IMR-90 (cell line): ENCODE measurements at regions not wholly inside any gene's neighbourhood (a gene's known extent, or its start where the extent isn't known, plus 50 kb on each side); places are given as distances from the start of the nearest gene placed in this dataset.

Experiments
- ATAC-seq: fragments of 200-7000 bp; cut with Tn5 transposase; 2 replicates; pipeline ENCODE4 v1.9.1; 2020; ENCODE audit warnings: low read depth, mild to moderate bottlenecking, moderate library complexity
- BruUV-seq: library from RNA; stranded (reverse); fragments of 400-500 nt; replicated peaks from 2 replicates; lab custom pipeline; 2021; lab: Mats Ljungman, UMichigan
- CTCF ChIA-PET: fragments of 300-600 bp; formaldehyde crosslinking; extraction: SDS; loops from one replicate; lab custom pipeline; 2021; ENCODE audit warnings: antibody characterized with exemption; lab: Yijun Ruan, JAX
- POLR2A ChIA-PET: fragments of 300-600 bp; sonication (Branson Sonifier 250); formaldehyde crosslinking; loops from one replicate; lab custom pipeline; 2022; ENCODE audit warnings: antibody characterized with exemption; ENCODE audit not compliant: unreplicated experiment; lab: Charles Lee
- DNase-seq: peaks from one replicate; pipeline ENCODE4 v3.0.0; 2013
- H2AFZ ChIP-seq: replicated peaks from 2 replicates; pipeline ENCODE3; 2013; ENCODE audit warnings: low read length, mild to moderate bottlenecking; ENCODE audit not compliant: poor library complexity
- H2AK5ac ChIP-seq: 2 replicates; pipeline ENCODE4 v1.6.1; 2013; ENCODE audit warnings: low read depth, low read length, inconsistent platforms
- H2AK9ac ChIP-seq: replicated peaks from 2 replicates; pipeline ENCODE3; 2013; ENCODE audit warnings: mild to moderate bottlenecking, low read depth, low read length, moderate library complexity; ENCODE audit not compliant: poor library complexity
- H2BK120ac ChIP-seq: 2 replicates; pipeline ENCODE4 v1.6.1; 2013; ENCODE audit warnings: low read depth, low read length, inconsistent platforms
- H2BK15ac ChIP-seq: 3 replicates; pipeline ENCODE4 v1.6.1; 2013; ENCODE audit warnings: low read depth, low read length, inconsistent platforms
- H2BK20ac ChIP-seq: 2 replicates; pipeline ENCODE4 v1.6.1; 2013; ENCODE audit warnings: low read depth, mild to moderate bottlenecking, inconsistent platforms, low read length, moderate library complexity
- H2BK5ac ChIP-seq: 2 replicates; pipeline ENCODE4 v1.6.1; 2013; ENCODE audit warnings: mild to moderate bottlenecking, low read depth, low read length, inconsistent platforms; ENCODE audit not compliant: poor library complexity, severe bottlenecking
- H3K14ac ChIP-seq: replicated peaks from 2 replicates; pipeline ENCODE4 v1.6.1; 2013; ENCODE audit warnings: low read depth, low read length, inconsistent platforms
- H3K18ac ChIP-seq: 2 replicates; pipeline ENCODE4 v1.6.1; 2013; ENCODE audit warnings: low read depth, low read length, control low read depth
- H3K23ac ChIP-seq: 2 replicates; pipeline ENCODE4 v1.6.1; 2013; ENCODE audit warnings: low read depth, low read length, inconsistent platforms
- H3K27ac ChIP-seq: 2 replicates; pipeline ENCODE4 v1.5.1; 2013; ENCODE audit warnings: mild to moderate bottlenecking, control low read depth, low read length; ENCODE audit not compliant: insufficient read depth
- H3K27me3 ChIP-seq: 2 replicates; pipeline ENCODE4 v1.6.1; 2013; ENCODE audit warnings: low read length; ENCODE audit not compliant: control insufficient read depth, insufficient read depth
- H3K36me3 ChIP-seq: 2 replicates; pipeline ENCODE4 v1.6.1; 2013; ENCODE audit warnings: low read length, mixed read lengths; ENCODE audit not compliant: control insufficient read depth, insufficient read depth
- H3K4ac ChIP-seq: 2 replicates; pipeline ENCODE4 v1.6.1; 2013; ENCODE audit warnings: low read depth, low read length, inconsistent platforms
- H3K4me1 ChIP-seq: 2 replicates; pipeline ENCODE4 v1.6.1; 2013; ENCODE audit warnings: low read length, mixed read lengths; ENCODE audit not compliant: control insufficient read depth, insufficient read depth
- H3K4me2 ChIP-seq: 2 replicates; pipeline ENCODE4 v1.6.1; 2013; ENCODE audit warnings: low read depth, mild to moderate bottlenecking, control low read depth, low read length, moderate library complexity
- H3K4me3 ChIP-seq: 2 replicates; pipeline ENCODE4 v1.5.1; 2013; ENCODE audit warnings: low read depth, mild to moderate bottlenecking, control low read depth, low read length, moderate library complexity; ENCODE audit not compliant: insufficient read depth
- H3K56ac ChIP-seq: 2 replicates; pipeline ENCODE4 v1.6.1; 2013; ENCODE audit warnings: low read length, inconsistent platforms; ENCODE audit not compliant: insufficient read depth; ENCODE audit errors: extremely low read depth
- H3K79me1 ChIP-seq, 2 experiments: 2 replicates each; pipeline ENCODE4 v1.6.1; 2013; ENCODE audit warnings: low read length in 2 of 2, inconsistent platforms in 1 of 2, low read depth in 1 of 2
- H3K9ac ChIP-seq: 2 replicates; pipeline ENCODE4 v1.6.1; 2013; ENCODE audit warnings: low read depth, low read length, control low read depth
- H3K9me1 ChIP-seq: 2 replicates; pipeline ENCODE4 v1.6.1; 2013; ENCODE audit warnings: low read length, inconsistent platforms; ENCODE audit not compliant: insufficient read depth
- H3K9me3 ChIP-seq: 2 replicates; pipeline ENCODE4 v1.6.1; 2013; ENCODE audit warnings: low read length; ENCODE audit not compliant: control insufficient read depth, insufficient read depth
- H4K20me1 ChIP-seq: 2 replicates; pipeline ENCODE4 v1.6.1; 2013; ENCODE audit warnings: low read length, inconsistent platforms; ENCODE audit not compliant: insufficient read depth
- H4K5ac ChIP-seq: 2 replicates; pipeline ENCODE4 v1.6.1; 2013; ENCODE audit warnings: mild to moderate bottlenecking, low read depth, low read length, control low read depth
- H4K8ac ChIP-seq, 2 experiments: 2 replicates each; pipeline ENCODE4 v1.6.1; 2013; ENCODE audit warnings: low read depth in 2 of 2, low read length in 2 of 2, control low read depth in 1 of 2, inconsistent platforms in 1 of 2
- H4K91ac ChIP-seq: 2 replicates; pipeline ENCODE4 v1.6.1; 2013; ENCODE audit warnings: low read depth, low read length, inconsistent platforms; ENCODE audit not compliant: insufficient read depth
- BHLHE40 ChIP-seq: fragments of 150-350 bp; IDR thresholded peaks from 2 replicates; pipeline ENCODE4 v1.6.1; 2016; ENCODE audit warnings: mild to moderate bottlenecking, low read depth, low read length
- CEBPB ChIP-seq: IDR thresholded peaks from 2 replicates; pipeline ENCODE4 v1.6.1; 2012; ENCODE audit warnings: low read depth, low read length, improper control_type of control experiment
- CHD1 ChIP-seq: IDR thresholded peaks from 2 replicates; pipeline ENCODE4 v1.6.1; 2012; ENCODE audit warnings: low read depth, low read length, improper control_type of control experiment
- CTCF ChIP-seq: conservative IDR thresholded peaks from 2 replicates; pipeline ENCODE4 v1.5.1; 2012; ENCODE audit warnings: mild to moderate bottlenecking, low read depth, low read length, improper control_type of control experiment
- ELK1 ChIP-seq: fragments of 150-350 bp; IDR thresholded peaks from 2 replicates; pipeline ENCODE4 v1.6.1; 2016; ENCODE audit warnings: low read depth, mild to moderate bottlenecking, low read length, moderate library complexity, borderline replicate concordance
- FOS ChIP-seq: fragments of 150-350 bp; IDR thresholded peaks from 2 replicates; pipeline ENCODE4 v1.6.1; 2016; ENCODE audit warnings: low read depth, low read length
- MAFK ChIP-seq: IDR thresholded peaks from 2 replicates; pipeline ENCODE4 v1.6.1; 2012; ENCODE audit warnings: low read depth, low read length, improper control_type of control experiment
- MAZ ChIP-seq: IDR thresholded peaks from 2 replicates; pipeline ENCODE4 v1.6.1; 2012; ENCODE audit warnings: low read depth, mild to moderate bottlenecking, low read length, improper control_type of control experiment, moderate library complexity, borderline replicate concordance
- MXI1 ChIP-seq: IDR thresholded peaks from 2 replicates; pipeline ENCODE4 v1.6.1; 2012; ENCODE audit warnings: low read depth, mild to moderate bottlenecking, low read length, moderate library complexity, borderline replicate concordance
- NFE2L2 ChIP-seq: fragments of 150-350 bp; IDR thresholded peaks from 2 replicates; pipeline ENCODE4 v1.6.1; 2016; ENCODE audit warnings: low read depth, mild to moderate bottlenecking, low read length
- POLR2A ChIP-seq: IDR thresholded peaks from 2 replicates; pipeline ENCODE4 v1.6.1; 2012; ENCODE audit warnings: mild to moderate bottlenecking, low read depth, low read length
- RCOR1 ChIP-seq: IDR thresholded peaks from 2 replicates; pipeline ENCODE4 v1.6.1; 2012; ENCODE audit warnings: mild to moderate bottlenecking, low read length, improper control_type of control experiment; ENCODE audit not compliant: insufficient replicate concordance
- RFX5 ChIP-seq: IDR thresholded peaks from 2 replicates; pipeline ENCODE4 v1.8.0; 2012; ENCODE audit warnings: low read depth, mild to moderate bottlenecking, low read length, moderate library complexity
- SMC3 ChIP-seq: fragments of 150-350 bp; IDR thresholded peaks from 2 replicates; pipeline ENCODE4 v1.6.1; 2016; ENCODE audit warnings: low read depth, mild to moderate bottlenecking, antibody characterized with exemption, low read length, moderate library complexity
- USF2 ChIP-seq: fragments of 150-350 bp; IDR thresholded peaks from 2 replicates; pipeline ENCODE4 v1.6.1; 2017; ENCODE audit warnings: mild to moderate bottlenecking, antibody characterized with exemption, low read length, low read depth
- WGBS, 2 experiments: methylation state at CpG; one replicate each; pipeline versions ENCODE4 v1.1.5 to v1.1.7; 2013; ENCODE audit warnings: missing lambda C conversion rate in 2 of 2; ENCODE audit not compliant: insufficient read length in 1 of 2; ENCODE audit errors: extremely low coverage in 2 of 2; 5-methylcytosine and 5-hydroxymethylcytosine counted together
- dilution Hi-C: fragments of 300-500 bp; cut with HindIII; formaldehyde crosslinking; loops from one replicate; pipeline ENCODE4 v1.14.3; 2018; ENCODE audit warnings: low sequenced_read_pairs; ENCODE audit not compliant: unreplicated experiment
- in situ Hi-C: fragments of 300-500 bp; cut with MboI; formaldehyde crosslinking; loops from 3 replicates; pipeline ENCODE4 v1.14.3; 2019; ENCODE audit warnings: low sequenced_read_pairs, inconsistent platforms, mixed read lengths
- intact Hi-C: fragments of 100-400 bp; cut with micrococcal nuclease; formaldehyde crosslinking; loops from 2 replicates; pipeline ENCODE4 v1.10.0; 2022

DNA sequence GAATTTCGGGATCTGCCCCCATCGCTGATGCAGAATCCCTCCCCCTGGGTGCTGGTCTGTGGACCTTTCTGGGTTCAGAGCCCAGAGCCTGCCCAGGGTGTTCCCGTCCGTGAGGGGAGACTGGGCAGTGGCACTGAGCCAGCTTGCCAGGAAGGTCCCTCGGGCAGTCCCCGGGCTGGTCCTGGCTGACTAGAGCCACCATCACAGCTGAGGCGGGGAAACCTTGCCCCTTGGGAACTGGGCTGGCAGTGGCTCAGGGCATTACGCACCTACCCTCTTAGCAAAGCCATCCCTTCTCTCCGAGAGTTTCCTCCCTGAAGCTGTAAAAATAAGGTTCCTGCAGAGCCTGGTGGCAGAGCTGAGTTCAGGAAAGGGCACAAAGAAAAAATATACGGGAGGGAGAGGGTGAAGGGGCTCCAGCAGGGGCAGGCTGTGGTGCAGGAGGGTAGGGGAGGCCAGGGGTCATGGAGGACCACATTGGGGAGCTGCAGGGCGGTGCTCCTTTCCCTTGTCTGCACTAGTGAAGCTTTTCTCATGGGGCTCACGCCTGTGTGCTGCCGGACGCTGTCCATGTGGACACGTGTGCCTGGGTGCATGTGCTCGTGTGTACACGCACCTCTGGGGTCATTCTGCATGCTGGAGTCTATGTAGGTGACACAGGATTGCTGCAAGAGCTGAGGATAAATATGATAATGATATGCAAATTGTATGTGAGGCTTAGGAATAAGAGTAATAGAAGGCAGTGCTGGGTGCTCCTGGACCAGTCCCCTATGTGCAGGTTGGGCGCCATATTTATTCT is 118.9 kb downstream of the LHX2 start:
- H4K8ac ChIP-seq = no peak overlapping the region
- no peak overlapping the region for H3K9ac ChIP-seq
- dilution Hi-C loops = no loop called here
- ChIA-PET CTCF (no interaction called here), POLR2A (no interaction called here)
- H3K9me3 ChIP-seq = no peaks in the 10 kb centered on the region
- DNase-seq = no peak
- H3K27me3 ChIP-seq = no peaks in the 10 kb centered on the region; the same call in 1 of the 2 replicates
- no peak overlapping the region for H3K4me2 ChIP-seq
- no peak overlapping the region for H3K56ac ChIP-seq
- H3K4me1 ChIP-seq = peaks cover 6% of the 10 kb centered on the region; the same call in 1 of the 2 replicates
- H2AK9ac ChIP-seq = no peak overlapping the region
- no peak overlapping the region for H2BK15ac ChIP-seq
- TF ChIP-seq CTCF (no peak), MAZ (no peak), ELK1 (no peak), MAFK (no peak), BHLHE40 (no peak), SMC3 (no peak), CHD1 (no peak), RFX5 (no peak), RCOR1 (no peak), NFE2L2 (no peak), MXI1 (no peak), FOS (no peak), POLR2A (no peak), USF2 (no peak), CEBPB (no peak)
- BruUV-seq = no TSS peak
- no peak overlapping the region for H3K4me3 ChIP-seq
- H2BK20ac ChIP-seq = no peak overlapping the region
- no peak overlapping the region for H2BK5ac ChIP-seq
- no peak overlapping the region for H3K23ac ChIP-seq
- in situ Hi-C loops = no loop called here
- H3K27ac ChIP-seq = no peak overlapping the region
- H2BK120ac ChIP-seq = no peak overlapping the region
- H4K5ac ChIP-seq = no peak overlapping the region
- H4K91ac ChIP-seq = no peak overlapping the region
- H3K18ac ChIP-seq = no peak overlapping the region
- H4K20me1 ChIP-seq = no peaks in the 10 kb centered on the region; the same call in 1 of the 2 replicates
- peaks cover 7% of the 10 kb centered on the region; the same call in 1 of the 2 replicates for H3K9me1 ChIP-seq
- no peaks in the 10 kb centered on the region for H3K36me3 ChIP-seq
- ATAC-seq = no peak
- intact Hi-C loops = no loop called here
- no peak overlapping the region for H3K4ac ChIP-seq
- H2AK5ac ChIP-seq = peak overlapping the region; percentile 37; the same call in 1 of the 2 replicates
- no peak overlapping the region for H3K14ac ChIP-seq
- H2AFZ ChIP-seq = no peak overlapping the region
- 62% methylated on average over 6 of the region's 18 CpGs; no CpG with 5 or more reads in 1 of the 2 experiments for WGBS, 2 experiments
- H3K79me1 ChIP-seq = no peaks in the 10 kb centered on the region
